HG02885 (cell line): ENCODE measurements at regions not wholly inside any gene's neighbourhood (a gene's known extent, or its start where the extent isn't known, plus 50 kb on each side); places are given as distances from the start of the nearest gene placed in this dataset.
A peak's percentile ranks its signal among the peaks of the same experiment; 100 is the strongest.

Source experiments
- ATAC-seq: cut with Tn5 transposase; IDR thresholded peaks from one replicate; pipeline ENCODE4 v1.9.1; 2021; ENCODE audit warnings: mild to moderate bottlenecking; ENCODE audit not compliant: unreplicated experiment, poor library complexity

DNA sequence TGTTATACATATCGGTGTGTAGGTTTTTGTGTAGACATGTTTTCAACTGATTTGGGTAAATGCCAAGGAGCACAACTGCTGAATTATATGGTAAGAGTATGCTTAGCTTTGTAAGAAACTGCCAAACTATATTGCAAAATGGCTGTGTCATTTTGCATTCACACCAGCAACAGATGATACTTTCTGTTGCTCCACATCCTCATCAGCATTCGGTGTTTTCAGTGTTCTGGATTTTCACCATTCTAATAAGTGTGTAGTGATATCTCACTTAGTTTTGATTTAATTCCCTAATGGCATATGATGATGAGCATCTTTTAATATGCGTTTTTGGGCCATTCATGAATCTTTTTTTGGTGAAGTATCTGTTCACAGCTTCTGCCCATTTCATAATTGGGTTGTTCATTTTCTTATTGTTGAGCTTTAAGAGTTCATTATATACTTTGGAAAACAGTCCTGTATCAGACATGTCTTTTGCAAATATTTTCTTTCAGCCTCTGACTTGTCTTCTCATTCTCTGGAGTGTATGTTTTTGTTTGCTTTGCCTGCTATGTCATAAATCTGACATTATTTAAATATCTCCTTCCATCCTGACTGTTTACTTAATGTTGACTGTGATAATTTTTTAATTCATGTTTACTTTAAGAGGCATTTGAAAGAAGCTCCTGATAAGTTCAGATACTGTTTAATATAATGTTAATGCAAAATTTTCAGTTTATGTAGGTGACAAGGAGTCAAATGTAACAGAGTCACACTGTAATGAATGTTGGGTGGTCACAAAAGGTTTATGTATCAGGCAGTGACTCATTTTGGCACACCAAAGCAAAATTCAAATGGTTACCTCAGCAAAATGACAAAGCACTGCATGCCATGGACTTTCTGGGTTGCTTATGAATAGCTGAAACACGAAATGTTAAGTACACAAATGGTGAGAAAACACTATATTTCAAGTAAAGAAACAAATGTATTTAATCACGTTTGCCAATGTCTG is 181.1 kb upstream of the DAB2 start:
- ATAC-seq: no peak

DNA sequence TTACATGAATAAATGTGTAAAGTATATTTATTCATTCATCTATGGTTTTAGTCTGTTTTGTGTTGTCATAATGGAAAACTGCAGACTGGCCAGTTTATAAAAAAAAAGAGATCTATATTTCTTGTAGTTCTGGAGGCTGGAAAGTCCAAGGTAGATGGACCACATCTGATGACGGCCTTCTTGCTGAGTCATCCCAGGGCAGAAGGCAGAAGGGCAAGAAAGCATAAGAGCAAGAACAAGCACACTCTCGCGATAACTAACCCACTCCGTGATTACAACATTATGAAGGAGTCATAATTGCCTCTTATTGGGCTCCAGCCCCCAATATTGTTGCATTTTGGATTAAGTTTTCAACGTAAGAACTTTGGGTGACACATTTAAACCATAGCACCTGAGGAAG is 180.4 kb upstream of the DAB2 start:
- ATAC-seq: no peak

DNA sequence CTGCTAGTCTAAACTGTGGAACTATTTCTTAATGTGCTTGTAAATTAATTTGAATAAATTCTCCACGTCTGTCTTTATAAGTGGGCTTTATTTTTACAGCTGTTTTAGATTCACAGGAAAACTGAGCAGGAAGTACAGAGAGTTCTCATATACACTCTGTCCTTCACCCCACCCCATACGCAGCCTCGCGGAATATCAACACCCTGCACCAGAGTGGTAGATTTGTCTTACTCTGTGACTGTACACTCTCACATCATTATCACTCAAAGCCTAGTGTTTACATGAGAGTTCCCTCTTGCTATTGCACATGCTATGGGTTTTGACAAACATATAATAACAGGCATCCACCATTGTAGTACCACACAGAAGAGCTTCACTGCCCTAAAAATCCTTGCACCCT is 179.7 kb upstream of the DAB2 start:
- no peak for ATAC-seq

DNA sequence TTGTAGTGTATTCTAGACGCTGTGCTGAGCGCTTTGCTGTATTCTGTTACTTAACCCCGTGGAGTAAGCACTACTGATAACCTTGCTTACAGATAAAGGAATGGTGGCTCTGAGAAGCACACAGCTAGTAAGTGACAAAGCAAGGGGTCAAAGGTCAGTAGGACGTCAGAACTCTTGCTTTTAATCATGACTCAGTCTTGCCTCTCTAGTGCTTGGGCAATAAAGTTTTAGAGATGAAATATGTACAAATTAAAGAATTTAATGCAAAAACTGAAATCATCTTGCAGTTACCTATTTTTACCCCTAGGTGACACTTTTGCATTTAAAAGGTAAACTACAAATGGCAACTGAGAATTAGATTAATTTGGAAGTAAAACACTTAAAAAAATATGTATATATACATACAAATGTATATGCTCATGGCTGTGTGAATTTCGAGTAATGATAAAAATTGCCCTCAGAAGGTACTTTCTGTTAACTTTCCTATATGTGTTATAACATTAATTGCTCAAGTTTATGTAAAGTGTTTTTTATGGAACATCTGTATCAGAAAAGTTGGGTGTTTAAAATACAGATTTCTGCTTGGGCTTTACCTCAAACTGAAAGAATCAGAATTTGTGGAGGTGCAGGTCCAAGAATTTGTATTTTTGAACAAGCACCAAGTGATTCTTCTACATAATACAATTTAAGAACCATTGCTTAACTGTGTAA is 175.1 kb upstream of the DAB2 start:
- ATAC-seq: peak; percentile 47

DNA sequence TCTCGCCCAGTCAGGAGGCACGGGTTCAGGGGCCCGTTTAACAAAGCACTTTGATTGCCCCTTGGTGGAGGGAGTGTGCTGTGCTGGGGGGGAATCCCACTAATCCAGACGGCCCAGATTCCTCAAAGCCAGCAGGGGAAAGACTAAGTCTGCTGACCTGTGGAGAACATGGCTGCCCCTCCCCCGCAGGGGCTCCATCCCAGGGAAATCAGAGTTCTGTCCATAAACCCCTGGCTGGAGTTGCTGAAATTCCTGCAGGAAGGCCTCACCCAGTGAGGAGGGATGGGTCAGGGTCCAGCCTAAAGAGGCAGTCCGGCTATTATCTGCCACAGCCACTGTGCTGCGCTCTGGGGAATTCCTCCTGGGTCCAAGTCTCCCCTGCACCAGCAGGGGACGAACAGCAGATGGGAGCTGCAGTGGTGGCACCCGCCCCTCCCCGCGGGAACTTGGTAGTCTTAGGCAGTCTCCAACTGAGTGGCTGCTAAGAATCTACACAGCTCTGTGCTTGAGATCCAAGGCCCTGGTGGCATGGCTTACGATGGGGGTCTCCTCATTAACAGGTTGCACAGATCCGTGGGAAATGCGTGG is 174.0 kb upstream of the DAB2 start:
- no peak for ATAC-seq

DNA sequence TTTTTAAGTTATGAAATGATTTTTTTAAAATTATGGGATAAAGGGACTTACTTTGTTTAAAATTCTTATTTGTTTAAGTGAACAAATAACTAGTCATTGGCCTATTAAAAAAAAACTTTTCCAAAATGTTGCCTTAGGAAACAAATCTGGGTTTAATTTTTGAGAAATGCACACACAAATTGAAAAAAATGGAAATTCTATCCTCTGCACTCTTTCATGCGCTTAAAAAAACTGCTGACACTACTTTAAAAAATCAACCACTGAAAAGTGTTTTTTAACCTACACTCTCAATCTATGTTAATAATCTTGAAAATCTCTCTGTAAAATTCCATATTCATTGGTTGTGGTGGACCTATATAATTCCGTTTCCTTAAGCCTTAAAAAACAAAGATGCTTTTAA is 163.4 kb upstream of the DAB2 start:
- no peak for ATAC-seq

DNA sequence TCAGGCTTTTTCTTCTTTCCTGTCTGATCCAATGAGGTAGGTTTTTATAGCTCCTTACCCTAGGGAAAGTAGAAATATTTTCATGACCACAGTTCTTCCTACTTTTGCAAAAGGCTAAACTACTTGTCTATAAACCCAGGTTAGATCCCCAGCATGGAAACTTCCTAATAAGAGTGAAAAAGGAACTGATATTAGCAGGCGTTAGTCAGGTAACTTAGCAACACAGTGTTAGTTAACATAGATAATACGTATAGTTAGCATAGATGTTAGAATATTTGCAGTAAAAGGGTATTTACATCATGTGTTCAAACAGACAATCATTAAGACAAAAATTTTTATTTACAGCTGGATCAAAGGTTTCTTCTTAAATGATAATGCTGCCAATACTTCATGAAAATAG is 162.9 kb upstream of the DAB2 start:
- ATAC-seq: no peak

DNA sequence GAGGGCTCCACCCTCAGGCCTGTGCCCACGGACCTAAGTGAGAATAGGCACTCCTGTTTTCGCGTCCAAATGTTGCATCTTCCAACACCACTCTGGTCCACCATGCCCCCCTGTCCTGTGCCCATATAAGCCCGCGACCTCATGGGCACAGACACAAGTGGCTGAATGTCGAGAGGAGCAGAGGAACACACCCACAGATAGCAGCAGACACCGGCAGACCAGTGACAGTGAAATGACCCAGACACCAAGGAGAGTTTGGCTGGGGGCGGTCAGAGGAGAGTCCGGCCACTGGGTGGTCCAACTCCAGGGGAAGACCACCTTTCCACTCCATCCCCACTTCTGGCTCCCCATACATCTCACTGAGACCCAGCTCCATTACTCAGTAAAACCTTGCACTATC is 161.4 kb upstream of the DAB2 start:
- no peak for ATAC-seq

DNA sequence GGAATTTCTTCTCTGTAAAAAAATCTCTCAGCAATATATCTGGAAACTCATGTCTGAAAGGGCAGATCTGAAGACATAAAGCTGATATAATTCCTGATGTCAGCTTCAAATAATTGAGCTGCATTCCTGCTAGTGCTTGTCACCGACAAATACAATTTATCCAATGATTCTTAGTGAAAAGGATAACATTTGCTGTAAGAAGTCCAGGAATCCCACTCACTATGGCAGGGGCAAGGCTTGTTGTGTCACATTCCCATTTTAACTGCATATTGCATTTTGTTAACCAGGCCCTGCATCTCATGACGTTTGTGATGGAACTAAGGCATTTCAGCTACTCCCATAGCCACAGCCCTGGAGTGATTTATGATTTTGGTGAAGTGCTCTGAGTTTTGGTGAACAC is 160.1 kb upstream of the DAB2 start:
- no peak for ATAC-seq

DNA sequence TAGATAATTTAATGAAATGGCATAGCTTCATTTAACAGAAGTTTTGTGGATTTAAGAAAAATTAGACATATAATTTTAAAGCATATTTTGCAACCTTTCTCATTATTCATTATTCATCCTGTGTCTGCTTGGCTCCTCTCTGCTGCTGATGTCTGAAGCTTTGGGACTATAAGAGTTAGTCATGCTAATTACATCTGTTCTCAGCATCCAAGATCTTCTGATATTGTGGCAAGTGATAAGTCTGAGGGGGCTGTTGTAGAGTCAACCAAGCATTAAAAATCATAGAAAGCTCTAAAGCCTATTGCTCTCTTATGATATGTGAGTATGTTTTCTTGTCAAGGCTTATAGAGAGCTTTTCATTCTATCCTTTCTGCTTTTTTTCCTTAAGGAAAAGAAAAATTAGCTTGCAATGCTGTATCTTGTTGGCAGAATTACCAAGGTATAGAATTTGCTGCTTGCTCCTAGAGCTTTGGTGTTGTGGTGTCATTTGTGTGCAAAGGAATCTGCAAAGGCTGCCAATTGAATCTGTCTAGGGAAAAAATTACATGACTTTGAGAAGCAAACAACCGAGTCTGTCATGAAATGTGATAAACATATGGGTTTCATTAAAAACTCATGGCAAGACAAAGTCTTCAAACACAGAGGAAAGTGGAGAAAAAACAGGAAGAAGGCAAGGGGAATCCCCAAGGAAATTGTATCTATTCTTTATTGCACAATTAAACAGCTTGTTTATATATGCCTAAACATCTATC is 156.1 kb upstream of the DAB2 start:
- ATAC-seq: no peak

DNA sequence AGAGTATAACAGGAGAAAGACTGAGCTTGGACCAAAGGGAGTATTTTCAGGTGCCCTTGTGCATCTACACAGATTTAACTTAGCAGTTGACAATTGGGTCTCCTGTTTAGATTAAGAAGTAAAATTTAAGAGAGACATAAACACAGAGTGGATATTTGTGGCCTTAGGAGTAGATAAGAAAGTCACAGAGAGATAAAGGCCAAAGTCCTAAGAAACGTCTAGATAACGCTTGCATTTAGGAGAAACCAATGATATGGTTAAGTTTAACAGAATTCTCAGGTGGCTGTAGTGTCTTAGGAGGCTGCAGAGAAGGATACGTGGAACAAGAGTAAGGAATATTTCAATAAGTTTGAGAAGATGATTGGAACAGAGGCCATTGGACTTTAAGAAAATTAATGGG is 155.0 kb upstream of the DAB2 start:
- no peak for ATAC-seq

DNA sequence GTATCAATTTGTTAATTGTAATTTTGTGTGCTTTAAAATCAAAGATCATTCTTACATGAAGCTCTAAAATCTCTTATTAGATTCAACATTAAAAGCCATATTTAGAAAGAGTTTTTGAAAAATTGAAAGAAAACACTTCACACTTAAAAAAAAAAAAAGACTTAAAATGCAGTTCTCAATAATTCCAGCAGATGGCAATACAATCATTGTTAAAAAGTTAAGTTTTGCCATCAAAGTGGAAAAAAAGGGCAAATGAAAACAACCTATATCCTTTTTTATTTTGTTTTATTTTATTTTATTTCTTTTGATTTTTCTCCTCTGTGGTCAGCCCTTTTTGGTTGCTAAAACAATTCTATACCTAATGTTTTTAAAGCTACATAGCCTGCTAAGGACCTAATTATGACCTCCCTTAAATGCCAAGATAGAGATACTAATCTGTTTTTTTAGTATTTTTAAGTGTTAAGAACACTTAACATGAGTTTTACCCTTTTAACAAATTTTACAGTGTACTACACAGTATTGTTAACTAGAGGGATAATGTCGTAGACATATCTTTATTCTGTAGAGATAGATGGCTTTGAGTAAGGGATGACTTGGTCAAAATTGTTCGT is 154.2 kb upstream of the DAB2 start:
- ATAC-seq: no peak

DNA sequence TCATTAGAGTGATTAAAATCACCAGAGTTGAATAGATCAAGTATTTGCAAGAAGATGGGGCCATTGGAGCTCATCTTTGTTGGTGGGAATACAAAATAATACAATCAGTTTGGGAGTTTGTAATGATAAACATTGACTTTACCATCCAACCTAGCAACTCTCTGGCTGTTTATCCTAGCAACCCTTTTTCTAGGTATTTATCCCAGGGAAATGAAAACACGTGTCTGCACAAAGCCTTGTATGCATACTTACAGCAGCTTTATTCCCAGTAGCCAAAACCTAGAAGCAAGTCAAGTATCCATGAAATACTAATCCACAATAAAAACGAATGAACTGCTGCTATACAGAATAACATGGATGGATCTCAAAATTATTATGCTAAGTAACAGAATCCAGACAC is 152.7 kb upstream of the DAB2 start:
- no peak for ATAC-seq

DNA sequence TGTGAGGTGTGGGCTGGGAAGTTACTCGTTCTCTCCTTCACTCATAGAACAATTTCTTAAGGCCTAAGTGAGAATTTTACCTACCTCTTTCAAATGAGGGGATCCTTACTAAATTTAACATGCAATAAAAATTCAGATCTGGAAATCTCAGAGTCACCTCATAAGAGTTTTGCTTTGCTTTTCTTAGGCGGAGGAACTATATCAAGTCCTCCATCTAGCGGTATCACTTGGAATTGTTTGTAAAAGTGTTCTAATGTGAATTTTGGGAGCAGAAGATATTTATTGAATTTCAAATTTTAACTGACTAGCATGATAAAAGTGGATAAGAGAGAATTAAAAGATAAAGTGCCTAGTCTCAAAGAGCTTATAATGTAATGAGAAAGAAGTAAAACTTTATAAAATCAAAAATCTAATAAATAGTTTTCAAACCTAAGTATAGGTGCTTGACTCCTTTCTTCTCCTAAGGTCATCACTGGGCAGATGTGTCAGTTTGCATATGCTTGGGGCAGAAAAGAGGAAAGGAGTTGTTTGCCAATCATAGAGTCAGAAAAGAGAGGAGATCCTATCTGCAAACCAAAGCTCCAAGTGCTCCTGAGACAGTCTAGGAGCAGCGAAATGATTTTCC is 145.7 kb upstream of the DAB2 start:
- ATAC-seq: peak; percentile 71

DNA sequence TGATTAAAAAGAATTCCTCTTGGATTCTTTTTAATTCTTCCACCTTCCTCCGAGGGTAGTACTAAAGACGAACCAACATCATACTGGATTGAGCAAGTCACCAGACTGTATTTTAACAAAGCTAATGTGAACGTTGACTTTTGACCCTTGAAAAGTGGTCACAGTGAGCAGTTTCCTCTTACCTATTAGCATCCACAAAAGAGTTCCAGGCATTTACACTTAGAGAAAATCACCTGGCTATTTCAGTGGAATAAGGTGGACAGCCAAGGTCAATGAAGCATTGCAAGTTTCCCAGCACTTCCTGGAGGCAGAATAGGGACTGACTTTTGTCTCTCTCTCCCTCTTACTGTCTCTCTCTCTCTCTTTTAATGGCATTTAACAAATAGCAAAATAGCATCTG is 145.1 kb upstream of the DAB2 start:
- no peak for ATAC-seq

DNA sequence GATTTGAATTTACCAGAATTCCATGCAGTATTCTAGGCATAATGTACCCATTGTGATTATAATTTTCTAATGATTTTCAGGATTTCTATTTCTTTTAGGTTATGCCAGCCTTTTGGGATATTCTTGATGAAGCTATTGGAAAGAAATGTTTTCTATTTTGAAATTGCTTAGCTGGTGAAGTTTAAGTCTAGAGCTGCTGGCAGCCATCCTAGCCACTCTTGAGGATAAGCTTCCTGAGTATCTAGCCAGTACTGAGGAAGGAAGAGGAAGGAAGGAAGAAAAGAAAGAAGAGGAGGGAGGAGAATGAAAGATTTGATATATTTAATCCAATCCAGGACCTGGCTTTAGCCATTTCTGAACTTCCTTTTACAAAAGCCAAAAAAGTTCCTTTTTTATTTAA is 142.1 kb upstream of the DAB2 start:
- ATAC-seq: no peak

DNA sequence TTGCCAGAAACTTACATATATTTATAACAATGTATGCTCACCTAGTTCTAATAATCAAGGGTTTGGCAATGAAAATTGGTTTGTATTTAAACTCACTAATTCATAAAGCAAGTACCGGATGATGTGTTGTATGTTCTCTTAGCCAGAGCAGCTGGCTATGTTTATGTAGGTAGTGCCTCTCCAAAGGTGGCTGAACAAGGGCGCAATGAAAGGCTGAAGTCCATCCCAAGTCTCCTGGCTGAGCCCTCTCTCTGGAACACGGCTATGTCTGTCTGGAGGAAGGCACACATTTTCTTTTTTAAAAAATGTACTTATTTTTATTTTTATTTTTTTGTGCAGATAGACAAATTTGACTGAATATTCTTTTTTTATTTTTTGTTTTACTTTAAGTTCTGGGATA is 141.2 kb upstream of the DAB2 start:
- no peak for ATAC-seq

DNA sequence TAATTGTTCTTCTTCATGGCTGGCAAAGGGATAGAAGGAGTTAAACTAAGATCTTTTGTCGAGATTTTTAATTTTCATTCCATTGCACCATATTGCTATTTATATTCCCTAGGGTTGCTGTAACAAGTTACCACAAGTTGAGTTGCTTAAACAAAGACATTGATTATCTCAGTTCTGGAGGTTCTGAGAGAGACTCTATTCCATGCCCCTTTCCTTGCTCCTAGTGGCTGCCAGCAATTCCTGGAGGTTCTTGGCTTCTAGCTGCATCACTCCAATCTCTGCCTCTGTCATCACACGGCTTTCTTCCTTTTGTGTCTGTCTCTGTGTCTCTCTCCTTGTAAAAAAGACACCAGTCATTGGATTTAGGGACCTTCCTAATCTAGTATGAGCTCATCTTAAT is 136.6 kb upstream of the DAB2 start:
- ATAC-seq: no peak

DNA sequence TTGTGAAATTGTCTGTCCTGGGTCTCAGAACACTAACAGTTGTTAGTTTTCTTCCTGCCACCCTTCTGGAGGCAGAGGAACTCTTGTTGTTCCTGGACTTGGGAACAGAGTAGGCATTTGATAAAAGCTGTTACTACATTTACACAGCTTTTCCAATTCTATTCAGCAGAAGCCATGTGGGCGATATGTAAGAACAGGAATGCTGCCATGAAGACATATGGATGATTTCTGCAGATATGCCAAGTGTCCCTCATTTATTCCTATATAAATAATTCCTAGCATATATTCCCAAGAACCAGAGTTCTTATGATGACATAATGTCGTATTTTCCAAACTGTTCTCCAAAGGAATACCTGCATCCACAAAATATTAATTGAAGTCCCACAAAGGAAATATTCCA is 135.9 kb upstream of the DAB2 start:
- no peak for ATAC-seq

DNA sequence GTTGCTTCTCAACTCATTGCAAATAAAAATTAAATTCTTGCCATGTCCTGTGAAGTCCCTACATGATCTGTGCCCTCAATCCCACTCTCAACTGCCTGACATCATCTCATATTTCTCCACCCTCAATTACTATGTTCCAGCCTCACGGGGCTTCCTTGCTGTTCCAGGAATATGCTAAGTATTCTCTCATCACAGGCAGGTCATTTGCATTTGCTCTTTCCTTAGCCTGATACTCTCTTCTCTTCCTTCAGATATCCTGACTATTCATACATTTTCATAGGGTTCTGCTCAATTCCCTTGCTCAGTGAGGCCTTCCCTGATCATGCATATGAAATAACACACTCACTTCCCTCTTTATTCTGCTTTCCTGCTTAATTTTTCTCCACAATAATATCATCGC is 135.1 kb upstream of the DAB2 start:
- no peak for ATAC-seq
